Suprapubic skin (tissue), 4 donors: ENCODE measurements at regions not wholly inside any gene's neighbourhood (a gene's known extent, or its start where the extent isn't known, plus 50 kb on each side); places are given as distances from the start of the nearest gene placed in this dataset.
A peak's percentile ranks its signal among the peaks of the same experiment; 100 is the strongest.

Source experiments
- DNase-seq, 2 donors: peaks; one replicate each; pipeline ENCODE4 v3.0.0-alpha.2; 2019; ENCODE audit warnings: low spot score in 2 of 2
- H3K27ac ChIP-seq: fragments of 200-600 bp; sonication (generic); one replicate; pipeline ENCODE4 v1.5.1; 2019
- H3K27me3 ChIP-seq: fragments of 200-600 bp; sonication (generic); one replicate; pipeline ENCODE4 v1.5.1; 2019
- H3K36me3 ChIP-seq: fragments of 200-600 bp; sonication (generic); one replicate; pipeline ENCODE4 v1.5.1; 2019
- H3K4me1 ChIP-seq: fragments of 200-600 bp; sonication (generic); one replicate; pipeline ENCODE4 v1.5.1; 2019
- H3K4me3 ChIP-seq: fragments of 200-600 bp; sonication (generic); one replicate; pipeline ENCODE4 v1.5.1; 2019; ENCODE audit warnings: mild to moderate bottlenecking
- H3K9me3 ChIP-seq: fragments of 200-600 bp; sonication (generic); one replicate; pipeline ENCODE4 v1.5.1; 2019
- EP300 ChIP-seq: sonication (generic); formaldehyde crosslinking; IDR thresholded peaks from one replicate; pipeline ENCODE4 v1.6.1; 2017; ENCODE audit warnings: antibody characterized with exemption
- POLR2A ChIP-seq, 2 donors: fragments of 450-650 bp; IDR thresholded peaks; one replicate each; pipeline ENCODE4 v1.6.1; 2017; ENCODE audit warnings: antibody characterized with exemption in 2 of 2, mild to moderate bottlenecking in 2 of 2, moderate library complexity in 2 of 2
- POLR2AphosphoS5 ChIP-seq, 3 donors: sonication (generic); formaldehyde crosslinking; IDR thresholded peaks; one replicate each; pipeline ENCODE4 v1.6.1; 2017; ENCODE audit warnings: antibody characterized with exemption in 3 of 3
- WGBS: methylation state at CpG from one replicate; pipeline ENCODE4 v1.1.5; 2018; 5-methylcytosine and 5-hydroxymethylcytosine counted together
- TF ChIP-seq, protein P1 (sequence below), 2 donors: fragments of 200-600 bp in 1 of 2; fragments of 450-650 bp in 1 of 2; sonication (generic) in 1 of 2; IDR thresholded peaks; one replicate each; pipeline ENCODE4 v1.5.1; 2016 to 2019; ENCODE audit warnings: antibody characterized with exemption in 2 of 2, mild to moderate bottlenecking in 1 of 2, moderate library complexity in 1 of 2

DNA sequence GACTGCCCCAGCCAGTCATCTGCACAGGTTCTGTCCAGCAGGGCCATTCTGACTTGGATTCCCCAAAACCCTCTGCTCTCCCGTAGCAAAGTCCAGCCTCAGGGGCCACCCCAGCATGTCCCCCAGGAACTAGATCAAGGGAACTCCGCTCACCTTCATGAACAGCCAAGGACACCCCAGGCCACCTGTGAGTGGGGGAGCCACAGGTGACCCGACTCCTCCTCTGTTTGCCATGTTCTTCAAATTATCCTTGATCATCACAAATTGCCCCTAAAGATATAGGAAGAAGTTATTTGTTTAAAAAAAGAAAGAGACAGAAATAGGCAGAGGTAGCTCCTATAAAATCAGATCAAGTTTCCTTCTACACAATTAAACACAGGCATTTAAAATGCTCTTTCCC lies 475.0 kb downstream of the MATN1 start:
- WGBS = 82% methylated on average over 3 of the region's 3 CpGs
- TF ChIP-seq POLR2A (IDR thresholded peaks at IDR 0.05) (no peak), EP300 (no peak), POLR2AphosphoS5 (IDR thresholded peaks at IDR 0.05) (no peak)
- TF ChIP-seq, protein P1, sequence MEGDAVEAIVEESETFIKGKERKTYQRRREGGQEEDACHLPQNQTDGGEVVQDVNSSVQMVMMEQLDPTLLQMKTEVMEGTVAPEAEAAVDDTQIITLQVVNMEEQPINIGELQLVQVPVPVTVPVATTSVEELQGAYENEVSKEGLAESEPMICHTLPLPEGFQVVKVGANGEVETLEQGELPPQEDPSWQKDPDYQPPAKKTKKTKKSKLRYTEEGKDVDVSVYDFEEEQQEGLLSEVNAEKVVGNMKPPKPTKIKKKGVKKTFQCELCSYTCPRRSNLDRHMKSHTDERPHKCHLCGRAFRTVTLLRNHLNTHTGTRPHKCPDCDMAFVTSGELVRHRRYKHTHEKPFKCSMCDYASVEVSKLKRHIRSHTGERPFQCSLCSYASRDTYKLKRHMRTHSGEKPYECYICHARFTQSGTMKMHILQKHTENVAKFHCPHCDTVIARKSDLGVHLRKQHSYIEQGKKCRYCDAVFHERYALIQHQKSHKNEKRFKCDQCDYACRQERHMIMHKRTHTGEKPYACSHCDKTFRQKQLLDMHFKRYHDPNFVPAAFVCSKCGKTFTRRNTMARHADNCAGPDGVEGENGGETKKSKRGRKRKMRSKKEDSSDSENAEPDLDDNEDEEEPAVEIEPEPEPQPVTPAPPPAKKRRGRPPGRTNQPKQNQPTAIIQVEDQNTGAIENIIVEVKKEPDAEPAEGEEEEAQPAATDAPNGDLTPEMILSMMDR (IDR thresholded peaks at IDR 0.05) = no peak
- Histone ChIP-seq H3K36me3 (no peaks in the 10 kb centered on the region), H3K9me3 (no peaks in the 10 kb centered on the region), H3K4me3 (no peak overlapping the region), H3K27ac (no peak overlapping the region), H3K4me1 (no peaks in the 10 kb centered on the region), H3K27me3 (peaks cover 54% of the 10 kb centered on the region)
- no peak for DNase-seq

DNA sequence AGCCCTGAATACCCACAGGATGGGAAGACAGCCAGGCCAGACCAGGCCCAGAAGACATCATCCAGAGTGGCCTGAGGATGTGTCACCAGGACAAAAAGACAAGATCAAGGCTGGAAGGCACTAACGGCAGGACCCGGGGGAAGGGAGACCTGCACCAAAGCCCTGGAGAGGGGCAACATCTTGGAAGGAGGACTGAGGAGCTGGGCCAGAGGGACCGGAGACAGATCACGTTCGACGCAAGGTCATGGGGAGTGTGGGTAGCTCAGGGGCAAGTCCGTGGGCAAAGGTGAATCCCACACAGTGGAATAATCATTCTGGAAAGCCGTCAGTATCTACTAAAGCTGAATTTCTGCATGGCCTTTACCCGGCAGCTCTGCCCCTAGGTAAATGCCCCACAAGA lies 478.6 kb downstream of the MATN1 start:
- TF ChIP-seq POLR2A (IDR thresholded peaks at IDR 0.05) = no peak
- TF ChIP-seq, protein P1 (IDR thresholded peaks at IDR 0.05) = no peak
- no peak for TF ChIP-seq EP300
- no peak for TF ChIP-seq POLR2AphosphoS5 (IDR thresholded peaks at IDR 0.05)
- H3K27me3 ChIP-seq = peaks cover 37% of the 10 kb centered on the region
- no peak overlapping the region for H3K4me3 ChIP-seq
- no peak for DNase-seq
- H3K36me3 ChIP-seq = no peaks in the 10 kb centered on the region
- no peak overlapping the region for H3K27ac ChIP-seq
- 89% methylated on average over 9 of the region's 9 CpGs for WGBS
- no peaks in the 10 kb centered on the region for H3K9me3 ChIP-seq
- no peaks in the 10 kb centered on the region for H3K4me1 ChIP-seq

DNA sequence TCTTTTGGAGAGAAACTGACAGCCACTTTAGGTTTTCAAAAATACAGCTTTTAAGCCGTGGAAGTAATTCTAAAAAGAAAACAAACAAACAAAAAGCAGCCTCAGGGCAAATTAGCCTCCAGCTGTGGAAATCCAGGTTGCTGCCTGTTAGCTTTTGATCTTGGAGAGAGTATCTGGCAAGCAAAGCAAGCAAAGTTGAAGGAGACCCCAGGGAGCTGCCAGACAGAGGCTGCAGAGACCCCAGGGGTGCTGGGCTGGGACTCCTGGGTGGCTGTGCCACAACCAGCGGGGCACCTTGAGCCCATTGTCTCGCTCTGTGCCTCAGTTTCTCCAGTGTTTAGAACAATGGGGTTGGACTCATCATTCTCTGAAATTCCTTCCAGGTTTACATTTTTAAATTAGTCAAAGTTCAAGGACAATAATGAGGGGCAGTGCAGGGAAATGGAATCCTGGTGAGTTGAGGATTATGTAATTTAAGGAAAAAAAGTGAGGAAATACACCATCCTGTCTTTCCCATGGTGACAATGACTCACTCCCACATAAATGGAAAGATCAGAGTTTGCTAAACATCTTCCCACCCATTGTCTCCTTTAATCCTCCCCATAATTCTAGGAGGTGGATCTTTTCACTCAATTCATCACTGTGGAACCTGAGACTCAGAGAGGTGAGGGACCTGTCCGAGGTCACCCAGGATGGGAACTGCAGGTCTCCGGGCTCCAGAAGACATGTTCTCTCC lies 480.5 kb downstream of the MATN1 start:
- TF ChIP-seq, protein P1 (IDR thresholded peaks at IDR 0.05) = no peak
- TF ChIP-seq EP300 (no peak), POLR2AphosphoS5 (IDR thresholded peaks at IDR 0.05) (no peak)
- Histone ChIP-seq H3K4me3 (no peak overlapping the region), H3K27ac (no peak overlapping the region), H3K27me3 (peaks cover 33% of the 10 kb centered on the region), H3K36me3 (no peaks in the 10 kb centered on the region), H3K4me1 (no peaks in the 10 kb centered on the region), H3K9me3 (peaks cover 5% of the 10 kb centered on the region)
- WGBS = 64% methylated on average over 5 of the region's 5 CpGs
- DNase-seq = no peak

DNA sequence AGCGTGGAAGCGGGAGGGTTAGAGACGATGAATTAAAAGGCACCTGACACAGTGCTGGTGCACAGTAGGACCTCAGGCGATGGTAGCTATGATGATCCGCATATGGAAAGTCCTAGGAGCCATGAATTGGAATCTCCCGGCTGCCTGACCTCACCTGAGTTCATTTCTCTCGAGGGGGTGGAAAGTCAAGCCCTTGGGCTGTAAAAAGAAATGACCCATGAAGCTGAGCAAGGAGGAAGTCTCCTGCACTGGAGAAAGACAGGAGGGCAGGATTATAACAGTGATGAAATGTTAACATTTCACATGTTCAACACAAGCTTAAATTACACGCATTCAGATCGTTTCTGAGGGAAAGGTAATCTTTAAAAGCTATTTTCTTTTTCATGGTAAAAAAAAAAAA lies 481.2 kb downstream of the MATN1 start:
- Histone ChIP-seq H3K9me3 (peaks cover 5% of the 10 kb centered on the region), H3K4me1 (no peaks in the 10 kb centered on the region), H3K36me3 (no peaks in the 10 kb centered on the region), H3K27me3 (peaks cover 25% of the 10 kb centered on the region), H3K27ac (no peak overlapping the region), H3K4me3 (no peak overlapping the region)
- DNase-seq = no peak
- WGBS = 77% methylated on average over 9 of the region's 9 CpGs
- TF ChIP-seq, protein P1 (IDR thresholded peaks at IDR 0.05) = no peak
- TF ChIP-seq POLR2A (IDR thresholded peaks at IDR 0.05) = no peak
- TF ChIP-seq POLR2AphosphoS5 (IDR thresholded peaks at IDR 0.05) = no peak
- no peak for TF ChIP-seq EP300

DNA sequence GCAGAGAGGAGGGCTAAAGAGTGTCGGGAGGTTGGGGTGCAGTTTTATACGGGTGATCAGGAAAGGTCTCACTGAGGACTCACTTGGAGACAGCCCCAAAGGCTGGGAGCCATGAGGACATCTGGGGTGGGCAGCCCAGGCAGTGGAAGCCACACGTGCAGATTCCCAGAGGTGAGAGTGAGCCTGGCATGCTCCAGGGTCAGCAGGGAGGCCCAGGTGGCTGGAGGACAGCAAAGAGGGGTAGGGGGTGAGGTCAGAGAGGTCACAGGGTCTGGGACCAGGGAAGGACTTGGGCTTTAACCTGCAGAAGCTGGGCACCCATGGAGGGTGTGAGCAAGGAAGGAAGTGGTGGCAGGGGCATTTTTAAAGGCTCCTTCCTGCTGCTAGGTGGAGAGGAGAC lies 481.7 kb downstream of the MATN1 start:
- Histone ChIP-seq H3K36me3 (no peaks in the 10 kb centered on the region), H3K4me3 (no peak overlapping the region), H3K4me1 (no peaks in the 10 kb centered on the region), H3K9me3 (peaks cover 5% of the 10 kb centered on the region), H3K27ac (no peak overlapping the region), H3K27me3 (peaks cover 20% of the 10 kb centered on the region)
- peak in 1 of 2 donors; percentile 24 for DNase-seq
- TF ChIP-seq, protein P1 (IDR thresholded peaks at IDR 0.05) = no peak
- TF ChIP-seq POLR2A (IDR thresholded peaks at IDR 0.05) = no peak
- no peak for TF ChIP-seq EP300
- TF ChIP-seq POLR2AphosphoS5 (IDR thresholded peaks at IDR 0.05) = no peak
- WGBS = 47% methylated on average over 3 of the region's 3 CpGs
